GM12873 (cell line): ENCODE measurements at regions not wholly inside any gene's neighbourhood (a gene's known extent, or its start where the extent isn't known, plus 50 kb on each side); places are given as distances from the start of the nearest gene placed in this dataset.

ENCODE experiments used
- CTCF ChIP-seq: IDR thresholded peaks from 2 replicates; pipeline ENCODE4 v1.5.1; 2012; ENCODE audit warnings: low read depth, mild to moderate bottlenecking, moderate library complexity, low read length, control low read depth; ENCODE audit not compliant: insufficient read depth; ENCODE audit errors: missing control alignments

GRCh38 chr1:68378296-68379084 is 71.3 kb downstream of the RPE65 start:
- no peak for TF ChIP-seq CTCF

- no peak for TF ChIP-seq CTCF
These were observed 72.7 kb downstream of the RPE65 start for GRCh38 chr1:68377098-68377497.

- TF ChIP-seq CTCF: no peak
These were observed 73.3 kb downstream of the RPE65 start for GRCh38 chr1:68376441-68376840.

- no peak for TF ChIP-seq CTCF
These were observed 73.8 kb downstream of the RPE65 start for GRCh38 chr1:68375919-68376318.

- TF ChIP-seq CTCF: no peak
These were observed 76.6 kb downstream of the RPE65 start for GRCh38 chr1:68373173-68373572.

GRCh38 chr1:68372487-68372886 is 77.3 kb downstream of the RPE65 start:
- no peak for TF ChIP-seq CTCF

- TF ChIP-seq CTCF: no peak
These were observed 79.4 kb downstream of the RPE65 start for GRCh38 chr1:68370101-68370915.
